Hepatocyte (in vitro differentiated cells): ENCODE measurements at regions not wholly inside any gene's neighbourhood (a gene's known extent, or its start where the extent isn't known, plus 50 kb on each side); places are given as distances from the start of the nearest gene placed in this dataset.

Experiments
- DNase-seq: peaks from one replicate; pipeline ENCODE4 v3.0.0-alpha.2; 2016; ENCODE audit warnings: low spot score
- H2AFZ ChIP-seq: fragments of 200-600 bp; sonication (generic); 2 replicates; pipeline ENCODE4 v1.6.0; 2016; ENCODE audit warnings: antibody characterized with exemption, mild to moderate bottlenecking
- H3K27ac ChIP-seq: fragments of 200-600 bp; sonication (generic); 2 replicates; pipeline ENCODE4 v1.5.1; 2016; ENCODE audit warnings: mild to moderate bottlenecking
- H3K27me3 ChIP-seq: fragments of 200-600 bp; sonication (generic); 2 replicates; pipeline ENCODE4 v1.6.1; 2016
- H3K36me3 ChIP-seq: fragments of 200-600 bp; sonication (generic); replicated peaks from 2 replicates; pipeline ENCODE4 v1.5.1; 2016; ENCODE audit warnings: low read depth; ENCODE audit not compliant: insufficient read depth
- H3K4me1 ChIP-seq: fragments of 200-600 bp; sonication (generic); 2 replicates; pipeline ENCODE4 v1.5.1; 2016; ENCODE audit warnings: mild to moderate bottlenecking, moderate library complexity; ENCODE audit not compliant: insufficient read depth
- H3K4me2 ChIP-seq: fragments of 200-600 bp; sonication (generic); 2 replicates; pipeline ENCODE4 v1.6.0; 2016
- H3K4me3 ChIP-seq: fragments of 200-600 bp; sonication (generic); 2 replicates; pipeline ENCODE4 v1.5.1; 2016; ENCODE audit warnings: mild to moderate bottlenecking
- H3K79me2 ChIP-seq: fragments of 200-600 bp; sonication (generic); 2 replicates; pipeline ENCODE4 v1.6.0; 2017; ENCODE audit warnings: mild to moderate bottlenecking
- H3K9me2 ChIP-seq: fragments of 200-600 bp; sonication (generic); replicated peaks from 2 replicates; pipeline ENCODE4 v1.6.0; 2017; ENCODE audit warnings: mild to moderate bottlenecking; ENCODE audit not compliant: insufficient read depth
- H3K9me3 ChIP-seq: fragments of 200-600 bp; sonication (generic); 2 replicates; pipeline ENCODE4 v1.5.1; 2016; ENCODE audit warnings: low read depth, mild to moderate bottlenecking
- H4K20me1 ChIP-seq: fragments of 200-600 bp; sonication (generic); 2 replicates; pipeline ENCODE4 v1.6.0; 2016; ENCODE audit warnings: mild to moderate bottlenecking; ENCODE audit not compliant: insufficient read depth, poor library complexity, severe bottlenecking
- CTCF ChIP-seq: fragments of 200-600 bp; sonication (generic); IDR thresholded peaks from 2 replicates; pipeline ENCODE4 v1.5.1; 2016; ENCODE audit warnings: antibody characterized with exemption, mild to moderate bottlenecking; ENCODE audit not compliant: poor library complexity
- EZH2 ChIP-seq: fragments of 200-600 bp; sonication (generic); IDR thresholded peaks from 2 replicates; pipeline ENCODE4 v1.6.1; 2016; ENCODE audit warnings: antibody characterized with exemption, mild to moderate bottlenecking, borderline replicate concordance
- EZH2phosphoT487 ChIP-seq: fragments of 200-600 bp; sonication (generic); IDR thresholded peaks from one replicate; pipeline ENCODE4 v1.6.1; 2018; ENCODE audit warnings: antibody characterized with exemption, mild to moderate bottlenecking, low read depth, moderate library complexity; ENCODE audit not compliant: unreplicated experiment, severe bottlenecking
- WGBS: methylation state at CpG from one replicate; pipeline ENCODE4 v1.1.6; 2016; ENCODE audit warnings: low lambda C conversion rate; ENCODE audit errors: missing lambda C conversion rate; 5-methylcytosine and 5-hydroxymethylcytosine counted together

GRCh38 chr4:159941076-159941475 lies 838.2 kb downstream of the RAPGEF2 start:
- H3K27me3 ChIP-seq, result no peaks in the 10 kb centered on the region
- no peak overlapping the region for H3K4me2 ChIP-seq
- H3K79me2 ChIP-seq, result no peaks in the 10 kb centered on the region
- no peak overlapping the region for H3K4me3 ChIP-seq
- H3K36me3 ChIP-seq, result no peaks in the 10 kb centered on the region
- H3K27ac ChIP-seq, result no peak overlapping the region
- no peaks in the 10 kb centered on the region for H4K20me1 ChIP-seq
- H3K4me1 ChIP-seq, result no peaks in the 10 kb centered on the region
- 86% methylated on average over 3 of the region's 3 CpGs for WGBS
- H3K9me3 ChIP-seq, result no peaks in the 10 kb centered on the region
- no peaks in the 10 kb centered on the region for H3K9me2 ChIP-seq
- H2AFZ ChIP-seq, result no peak overlapping the region
- no peak for TF ChIP-seq EZH2phosphoT487
- TF ChIP-seq EZH2, result no peak
- no peak for TF ChIP-seq CTCF
- DNase-seq, result no peak

- Histone ChIP-seq H3K79me2 (no peaks in the 10 kb centered on the region), H3K36me3 (no peaks in the 10 kb centered on the region), H3K4me1 (no peaks in the 10 kb centered on the region), H3K4me2 (no peak overlapping the region), H3K27ac (no peak overlapping the region), H4K20me1 (no peaks in the 10 kb centered on the region), H2AFZ (no peak overlapping the region), H3K9me3 (no peaks in the 10 kb centered on the region), H3K4me3 (no peak overlapping the region), H3K27me3 (no peaks in the 10 kb centered on the region), H3K9me2 (no peaks in the 10 kb centered on the region)
- no peak for DNase-seq
- WGBS, result 61% methylated on average over 4 of the region's 4 CpGs
- TF ChIP-seq EZH2phosphoT487 (no peak), CTCF (no peak), EZH2 (no peak)
Measured at GRCh38 chr4:159944477-159944876, 841.6 kb downstream of the RAPGEF2 start.

- Histone ChIP-seq H3K4me1 (no peaks in the 10 kb centered on the region), H3K4me3 (no peak overlapping the region), H3K36me3 (no peaks in the 10 kb centered on the region), H4K20me1 (no peaks in the 10 kb centered on the region), H3K27ac (no peak overlapping the region), H3K4me2 (peak overlapping the region; percentile 12), H3K9me3 (no peaks in the 10 kb centered on the region), H3K27me3 (no peaks in the 10 kb centered on the region), H3K9me2 (no peaks in the 10 kb centered on the region), H2AFZ (no peak overlapping the region), H3K79me2 (no peaks in the 10 kb centered on the region)
- DNase-seq, result peak; percentile 80
- TF ChIP-seq CTCF, result peak; percentile 88
- TF ChIP-seq EZH2phosphoT487, result no peak
- no peak for TF ChIP-seq EZH2
- WGBS, result 36% methylated on average over 4 of the region's 4 CpGs
Measured at GRCh38 chr4:159946983-159947615, 844.2 kb downstream of the RAPGEF2 start.
